ENCODE measurements at regions not wholly inside any gene's neighbourhood (a gene's known extent, or its start where the extent isn't known, plus 50 kb on each side); places are given as distances from the start of the nearest gene placed in this dataset.

GRCh38 chr22:48045369-48045768 is 1282.9 kb downstream of the TBC1D22A start:
- no peak for FAIRE-seq
- TF ChIP-seq CTCF (IDR thresholded peaks at IDR 0.05; ENCODE audit: insufficient read depth, missing control alignments) = no peak
- DNase-seq (ENCODE audit: insufficient read length, low spot score) = no peak

GRCh38 chr22:48044487-48045060 is 1282.1 kb downstream of the TBC1D22A start:
- no peak for TF ChIP-seq CTCF (IDR thresholded peaks at IDR 0.05; ENCODE audit: insufficient read depth, missing control alignments)
- FAIRE-seq = no peak

GRCh38 chr22:48043581-48043980 is 1281.1 kb downstream of the TBC1D22A start:
- no peak for TF ChIP-seq CTCF (IDR thresholded peaks at IDR 0.05; ENCODE audit: insufficient read depth, missing control alignments)
- DNase-seq (ENCODE audit: insufficient read length, low spot score) (no peak), FAIRE-seq (no peak)

More at GRCh38 chr22:48044487-48045060, 1282.1 kb downstream of the TBC1D22A start:
- DNase-seq (ENCODE audit: insufficient read length, low spot score) = no peak

- no peak for TF ChIP-seq CTCF (IDR thresholded peaks at IDR 0.05; ENCODE audit: insufficient read depth, missing control alignments)
- DNase-seq (ENCODE audit: insufficient read length, low spot score) (no peak), FAIRE-seq (no peak)
These were observed 1280.4 kb downstream of the TBC1D22A start for GRCh38 chr22:48042621-48043395.

GRCh38 chr22:48039326-48039725 is 1276.9 kb downstream of the TBC1D22A start:
- no peak for DNase-seq (ENCODE audit: insufficient read length, low spot score)
- FAIRE-seq = no peak
- no peak for TF ChIP-seq CTCF (IDR thresholded peaks at IDR 0.05; ENCODE audit: insufficient read depth, missing control alignments)

- no peak for FAIRE-seq
- TF ChIP-seq CTCF (IDR thresholded peaks at IDR 0.05; ENCODE audit: insufficient read depth, missing control alignments) = no peak
- no peak for DNase-seq (ENCODE audit: insufficient read length, low spot score)
These were observed 1275.2 kb downstream of the TBC1D22A start for GRCh38 chr22:48037618-48038017.

GRCh38 chr22:48035897-48036296 is 1273.4 kb downstream of the TBC1D22A start:
- DNase-seq (ENCODE audit: insufficient read length, low spot score) (no peak), FAIRE-seq (no peak)
- TF ChIP-seq CTCF (IDR thresholded peaks at IDR 0.05; ENCODE audit: insufficient read depth, missing control alignments) = no peak

Measured in D721Med (cell line).